ENCODE measurements at regions not wholly inside any gene's neighbourhood (a gene's known extent, or its start where the extent isn't known, plus 50 kb on each side); places are given as distances from the start of the nearest gene placed in this dataset.

DNA sequence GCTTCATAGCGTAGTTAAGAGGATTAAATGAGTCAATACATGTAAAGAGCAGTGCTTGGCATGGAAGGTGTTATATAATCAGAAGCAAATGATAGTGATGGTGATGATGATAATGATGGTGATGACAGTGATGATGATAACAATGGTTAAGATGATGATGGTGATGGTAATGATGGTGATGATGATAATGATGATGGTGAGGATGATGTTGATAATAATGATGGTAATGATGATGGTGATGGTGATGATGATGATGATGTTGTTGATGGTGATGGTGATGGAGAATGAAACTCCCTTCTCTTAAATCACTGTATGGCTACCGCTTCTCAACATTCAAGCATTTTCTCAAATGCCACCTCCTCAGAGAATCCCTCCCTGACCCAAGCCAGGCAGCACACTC is 190.5 kb downstream of the TMEM132E start:
- Mint-ChIP-seq H3K4me1 (ENCODE audit: low read depth, unreplicated experiment) (no peaks in the 10 kb centered on the region), H3K9me3 (ENCODE audit: unreplicated experiment) (peaks cover 2% of the 10 kb centered on the region), H3K36me3 (ENCODE audit: low read depth, unreplicated experiment) (no peaks in the 10 kb centered on the region), H3K4me3 (ENCODE audit: unreplicated experiment) (no peak overlapping the region), H3K27me3 (ENCODE audit: low read depth, unreplicated experiment) (peaks cover 48% of the 10 kb centered on the region), H3K27ac (ENCODE audit: unreplicated experiment) (no peak overlapping the region)
- TF ChIP-seq CTCF (IDR thresholded peaks at IDR 0.05; ENCODE audit: insufficient read depth, low read depth, low read length) (no peak), EZH2 (IDR thresholded peaks at IDR 0.05; ENCODE audit: insufficient read depth, low read length) (no peak)
- Histone ChIP-seq H2AFZ (ENCODE audit: low read depth, low read length) (no peak overlapping the region), H3K9me3 (ENCODE audit: insufficient read depth, low read depth, low read length) (no peaks in the 10 kb centered on the region), H3K36me3 (ENCODE audit: insufficient read depth, low read length) (no peaks in the 10 kb centered on the region), H3K27me3 (ENCODE audit: insufficient read depth, low read length) (no peaks in the 10 kb centered on the region), H3K27ac (ENCODE audit: low read depth, low read length) (no peak overlapping the region), H3K4me1 (ENCODE audit: insufficient read depth, low read length) (no peaks in the 10 kb centered on the region), H3K79me2 (ENCODE audit: insufficient read depth, low read length) (no peaks in the 10 kb centered on the region), H3K4me3 (ENCODE audit: insufficient read depth, low read depth, low read length) (no peak overlapping the region), H3K9ac (ENCODE audit: low read length) (no peak overlapping the region), H3K4me2 (ENCODE audit: low read length) (no peak overlapping the region), H4K20me1 (ENCODE audit: insufficient read depth, low read length) (no peaks in the 10 kb centered on the region)
- DNase-seq (ENCODE audit: low read depth), result no peak
- no peak for FAIRE-seq

DNA sequence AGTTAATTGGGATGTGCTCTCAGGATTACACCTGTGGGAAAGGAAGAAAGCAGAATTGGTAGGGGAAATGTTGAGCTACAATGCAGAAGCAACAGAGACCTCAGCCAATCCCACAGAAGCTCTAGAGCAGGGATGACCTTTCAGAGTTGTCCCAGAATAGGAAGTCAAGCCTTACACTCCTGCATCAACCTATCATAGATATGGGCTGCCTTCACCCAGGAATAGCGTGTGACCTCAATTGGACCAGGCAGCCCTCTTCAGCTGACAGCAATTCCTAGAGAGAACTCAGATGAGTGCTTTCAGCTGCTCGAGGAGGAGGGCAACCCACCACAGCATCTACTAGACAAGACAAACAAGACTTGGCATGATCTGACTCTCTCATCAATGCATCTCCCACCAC is 189.7 kb downstream of the TMEM132E start:
- no peaks in the 10 kb centered on the region for H3K27me3 ChIP-seq (ENCODE audit: insufficient read depth, low read length)
- no peaks in the 10 kb centered on the region for H3K4me1 Mint-ChIP-seq (ENCODE audit: low read depth, unreplicated experiment)
- H3K27ac ChIP-seq (ENCODE audit: low read depth, low read length), result no peak overlapping the region
- DNase-seq (ENCODE audit: low read depth), result no peak
- no peak for TF ChIP-seq CTCF (IDR thresholded peaks at IDR 0.05; ENCODE audit: insufficient read depth, low read depth, low read length)
- no peak for TF ChIP-seq EZH2 (IDR thresholded peaks at IDR 0.05; ENCODE audit: insufficient read depth, low read length)
- no peaks in the 10 kb centered on the region for H3K79me2 ChIP-seq (ENCODE audit: insufficient read depth, low read length)
- peaks cover 44% of the 10 kb centered on the region for H3K27me3 Mint-ChIP-seq (ENCODE audit: low read depth, unreplicated experiment)
- peaks cover 2% of the 10 kb centered on the region for H3K9me3 Mint-ChIP-seq (ENCODE audit: unreplicated experiment)
- H3K36me3 ChIP-seq (ENCODE audit: insufficient read depth, low read length), result no peaks in the 10 kb centered on the region
- no peak overlapping the region for H3K4me3 Mint-ChIP-seq (ENCODE audit: unreplicated experiment)
- no peak for FAIRE-seq
- H3K4me2 ChIP-seq (ENCODE audit: low read length), result no peak overlapping the region
- H3K4me3 ChIP-seq (ENCODE audit: insufficient read depth, low read depth, low read length), result no peak overlapping the region
- no peak overlapping the region for H3K27ac Mint-ChIP-seq (ENCODE audit: unreplicated experiment)
- H2AFZ ChIP-seq (ENCODE audit: low read depth, low read length), result no peak overlapping the region
- H4K20me1 ChIP-seq (ENCODE audit: insufficient read depth, low read length), result no peaks in the 10 kb centered on the region
- H3K4me1 ChIP-seq (ENCODE audit: insufficient read depth, low read length), result no peaks in the 10 kb centered on the region
- no peaks in the 10 kb centered on the region for H3K9me3 ChIP-seq (ENCODE audit: insufficient read depth, low read depth, low read length)
- H3K9ac ChIP-seq (ENCODE audit: low read length), result no peak overlapping the region
- H3K36me3 Mint-ChIP-seq (ENCODE audit: low read depth, unreplicated experiment), result no peaks in the 10 kb centered on the region

DNA sequence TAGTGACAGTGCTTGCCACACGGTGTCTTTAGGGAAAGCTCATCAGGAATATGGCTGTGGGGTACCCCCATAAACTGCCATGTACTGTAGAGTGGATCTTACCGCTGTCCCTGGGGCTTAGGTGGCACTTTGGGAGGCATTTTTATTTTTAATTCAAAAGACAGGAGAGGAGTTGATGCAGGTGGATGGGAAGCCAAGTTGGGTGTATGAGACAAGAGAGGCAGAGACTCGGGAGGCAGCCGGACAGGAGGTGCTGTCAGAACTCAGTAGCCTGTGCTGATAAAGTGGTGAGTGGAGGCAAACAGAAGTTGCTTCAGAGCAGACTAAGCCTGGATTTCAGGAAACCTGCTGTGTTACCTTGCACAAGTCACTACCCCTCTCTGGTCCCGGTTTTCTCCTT is 185.9 kb downstream of the TMEM132E start:
- TF ChIP-seq CTCF (IDR thresholded peaks at IDR 0.05; ENCODE audit: insufficient read depth, low read depth, low read length) (no peak), EZH2 (IDR thresholded peaks at IDR 0.05; ENCODE audit: insufficient read depth, low read length) (no peak)
- peaks cover 27% of the 10 kb centered on the region for H3K27me3 Mint-ChIP-seq (ENCODE audit: low read depth, unreplicated experiment)
- no peaks in the 10 kb centered on the region for H3K36me3 Mint-ChIP-seq (ENCODE audit: low read depth, unreplicated experiment)

More for the DNA sequence above, 185.9 kb downstream of the TMEM132E start:
- Mint-ChIP-seq H3K9me3 (ENCODE audit: unreplicated experiment) (peaks cover 6% of the 10 kb centered on the region), H3K27ac (ENCODE audit: unreplicated experiment) (no peak overlapping the region), H3K4me3 (ENCODE audit: unreplicated experiment) (no peak overlapping the region), H3K4me1 (ENCODE audit: low read depth, unreplicated experiment) (peaks cover 2% of the 10 kb centered on the region)
- Histone ChIP-seq H3K4me1 (ENCODE audit: insufficient read depth, low read length) (no peaks in the 10 kb centered on the region), H3K27me3 (ENCODE audit: insufficient read depth, low read length) (no peaks in the 10 kb centered on the region), H3K9me3 (ENCODE audit: insufficient read depth, low read depth, low read length) (no peaks in the 10 kb centered on the region), H3K9ac (ENCODE audit: low read length) (no peak overlapping the region), H3K36me3 (ENCODE audit: insufficient read depth, low read length) (no peaks in the 10 kb centered on the region), H3K27ac (ENCODE audit: low read depth, low read length) (no peak overlapping the region), H4K20me1 (ENCODE audit: insufficient read depth, low read length) (no peaks in the 10 kb centered on the region), H3K4me3 (ENCODE audit: insufficient read depth, low read depth, low read length) (no peak overlapping the region), H2AFZ (ENCODE audit: low read depth, low read length) (no peak overlapping the region), H3K4me2 (ENCODE audit: low read length) (no peak overlapping the region), H3K79me2 (ENCODE audit: insufficient read depth, low read length) (no peaks in the 10 kb centered on the region)
- FAIRE-seq, result no peak
- no peak for DNase-seq (ENCODE audit: low read depth)
